HL-60 (cell line): ENCODE measurements at regions not wholly inside any gene's neighbourhood (a gene's known extent, or its start where the extent isn't known, plus 50 kb on each side); places are given as distances from the start of the nearest gene placed in this dataset.
A peak's percentile ranks its signal among the peaks of the same experiment; 100 is the strongest.

Experiments
- DNase-seq, 2 experiments: peaks; one replicate each; pipeline ENCODE4 v3.0.0-alpha.2; 2010 to 2020; ENCODE audit warnings: low read depth in 1 of 2, low spot score in 1 of 2
- H3K27ac ChIP-seq: fragments of 250-450 bp; sonication (Bioruptor Pico); replicated peaks from 2 replicates; pipeline ENCODE4 v1.5.1; 2020; ENCODE audit warnings: mild to moderate bottlenecking, moderate library complexity
- H3K27me3 ChIP-seq: fragments of 250-450 bp; sonication (Bioruptor Pico); 2 replicates; pipeline ENCODE4 v1.5.1; 2021; ENCODE audit warnings: mild to moderate bottlenecking, moderate library complexity; ENCODE audit not compliant: insufficient read depth, poor library complexity, severe bottlenecking
- H3K4me3 ChIP-seq: replicated peaks from 2 replicates; pipeline ENCODE4 v1.5.1; 2011; ENCODE audit warnings: mild to moderate bottlenecking, control low read depth, low read length; ENCODE audit not compliant: insufficient read depth
- GABPA ChIP-seq: IDR thresholded peaks from 2 replicates; pipeline ENCODE4 v1.6.1; 2012; ENCODE audit warnings: low read depth
- POLR2AphosphoS5 ChIP-seq: IDR thresholded peaks from 2 replicates; pipeline ENCODE4 v1.6.1; 2012; ENCODE audit warnings: low read depth
- SPI1 ChIP-seq: IDR thresholded peaks from 2 replicates; pipeline ENCODE4 v1.6.1; 2012; ENCODE audit warnings: low read depth, mild to moderate bottlenecking, borderline replicate concordance
- TF ChIP-seq, protein P1 (sequence below): IDR thresholded peaks from one replicate; pipeline ENCODE4 v1.5.1; 2011; ENCODE audit warnings: low read length, control low read depth, inconsistent platforms; ENCODE audit not compliant: insufficient read depth
- TF ChIP-seq, protein P2 (sequence below): IDR thresholded peaks from 2 replicates; pipeline ENCODE4 v1.6.1; 2012; ENCODE audit warnings: low read depth; ENCODE audit not compliant: insufficient replicate concordance

DNA sequence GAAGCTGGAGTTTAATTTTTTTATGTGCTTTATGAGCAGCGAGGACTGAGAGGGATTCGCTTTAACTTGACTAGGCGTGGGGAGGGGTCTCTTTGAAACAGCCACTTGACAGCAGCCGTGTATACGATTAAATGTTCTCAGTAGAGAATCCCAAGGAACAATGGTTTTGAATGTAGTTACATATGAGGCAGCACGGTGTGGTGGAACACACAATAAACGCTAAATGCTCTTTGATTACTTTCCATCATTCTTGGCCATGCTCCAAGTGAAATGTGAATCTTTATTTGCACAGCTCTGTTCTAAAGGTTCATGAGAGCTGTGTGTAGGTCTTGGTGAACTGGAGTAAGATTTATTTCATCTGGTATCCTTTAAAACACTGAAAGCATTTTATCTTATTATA, 251.4 kb upstream of the TGFBR2 start:
- Histone ChIP-seq H3K27ac (no peak overlapping the region), H3K27me3 (no peaks in the 10 kb centered on the region), H3K4me3 (no peak overlapping the region)
- no peak for DNase-seq
- TF ChIP-seq, protein P1, sequence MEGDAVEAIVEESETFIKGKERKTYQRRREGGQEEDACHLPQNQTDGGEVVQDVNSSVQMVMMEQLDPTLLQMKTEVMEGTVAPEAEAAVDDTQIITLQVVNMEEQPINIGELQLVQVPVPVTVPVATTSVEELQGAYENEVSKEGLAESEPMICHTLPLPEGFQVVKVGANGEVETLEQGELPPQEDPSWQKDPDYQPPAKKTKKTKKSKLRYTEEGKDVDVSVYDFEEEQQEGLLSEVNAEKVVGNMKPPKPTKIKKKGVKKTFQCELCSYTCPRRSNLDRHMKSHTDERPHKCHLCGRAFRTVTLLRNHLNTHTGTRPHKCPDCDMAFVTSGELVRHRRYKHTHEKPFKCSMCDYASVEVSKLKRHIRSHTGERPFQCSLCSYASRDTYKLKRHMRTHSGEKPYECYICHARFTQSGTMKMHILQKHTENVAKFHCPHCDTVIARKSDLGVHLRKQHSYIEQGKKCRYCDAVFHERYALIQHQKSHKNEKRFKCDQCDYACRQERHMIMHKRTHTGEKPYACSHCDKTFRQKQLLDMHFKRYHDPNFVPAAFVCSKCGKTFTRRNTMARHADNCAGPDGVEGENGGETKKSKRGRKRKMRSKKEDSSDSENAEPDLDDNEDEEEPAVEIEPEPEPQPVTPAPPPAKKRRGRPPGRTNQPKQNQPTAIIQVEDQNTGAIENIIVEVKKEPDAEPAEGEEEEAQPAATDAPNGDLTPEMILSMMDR = no peak
- TF ChIP-seq POLR2AphosphoS5 = no peak
- TF ChIP-seq, protein P2, sequence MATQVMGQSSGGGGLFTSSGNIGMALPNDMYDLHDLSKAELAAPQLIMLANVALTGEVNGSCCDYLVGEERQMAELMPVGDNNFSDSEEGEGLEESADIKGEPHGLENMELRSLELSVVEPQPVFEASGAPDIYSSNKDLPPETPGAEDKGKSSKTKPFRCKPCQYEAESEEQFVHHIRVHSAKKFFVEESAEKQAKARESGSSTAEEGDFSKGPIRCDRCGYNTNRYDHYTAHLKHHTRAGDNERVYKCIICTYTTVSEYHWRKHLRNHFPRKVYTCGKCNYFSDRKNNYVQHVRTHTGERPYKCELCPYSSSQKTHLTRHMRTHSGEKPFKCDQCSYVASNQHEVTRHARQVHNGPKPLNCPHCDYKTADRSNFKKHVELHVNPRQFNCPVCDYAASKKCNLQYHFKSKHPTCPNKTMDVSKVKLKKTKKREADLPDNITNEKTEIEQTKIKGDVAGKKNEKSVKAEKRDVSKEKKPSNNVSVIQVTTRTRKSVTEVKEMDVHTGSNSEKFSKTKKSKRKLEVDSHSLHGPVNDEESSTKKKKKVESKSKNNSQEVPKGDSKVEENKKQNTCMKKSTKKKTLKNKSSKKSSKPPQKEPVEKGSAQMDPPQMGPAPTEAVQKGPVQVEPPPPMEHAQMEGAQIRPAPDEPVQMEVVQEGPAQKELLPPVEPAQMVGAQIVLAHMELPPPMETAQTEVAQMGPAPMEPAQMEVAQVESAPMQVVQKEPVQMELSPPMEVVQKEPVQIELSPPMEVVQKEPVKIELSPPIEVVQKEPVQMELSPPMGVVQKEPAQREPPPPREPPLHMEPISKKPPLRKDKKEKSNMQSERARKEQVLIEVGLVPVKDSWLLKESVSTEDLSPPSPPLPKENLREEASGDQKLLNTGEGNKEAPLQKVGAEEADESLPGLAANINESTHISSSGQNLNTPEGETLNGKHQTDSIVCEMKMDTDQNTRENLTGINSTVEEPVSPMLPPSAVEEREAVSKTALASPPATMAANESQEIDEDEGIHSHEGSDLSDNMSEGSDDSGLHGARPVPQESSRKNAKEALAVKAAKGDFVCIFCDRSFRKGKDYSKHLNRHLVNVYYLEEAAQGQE = no peak
- TF ChIP-seq SPI1 = no peak
- no peak for TF ChIP-seq GABPA

DNA sequence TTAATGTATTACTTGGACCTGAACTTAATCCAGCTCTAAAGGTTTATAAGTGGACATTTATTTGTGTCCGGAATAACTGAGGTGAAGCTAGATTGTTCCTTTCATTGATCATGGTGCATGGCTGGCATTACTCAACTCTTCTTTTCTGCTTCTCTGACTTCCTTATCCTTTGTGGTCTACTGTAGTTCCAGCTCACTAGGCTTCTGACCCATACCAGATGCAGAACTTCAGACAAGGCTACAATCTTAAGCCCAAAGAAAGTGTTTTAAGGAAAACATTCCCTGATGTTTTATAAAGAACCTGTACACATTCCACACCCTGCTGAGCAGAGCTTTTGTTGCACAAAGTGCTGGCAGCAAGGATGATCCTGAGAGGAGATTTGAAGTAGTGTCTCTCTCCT, 250.8 kb upstream of the TGFBR2 start:
- Histone ChIP-seq H3K4me3 (no peak overlapping the region), H3K27me3 (no peaks in the 10 kb centered on the region), H3K27ac (no peak overlapping the region)
- DNase-seq = peak; percentile 25 to 40
- TF ChIP-seq GABPA (no peak), SPI1 (peak; percentile 73)

DNA sequence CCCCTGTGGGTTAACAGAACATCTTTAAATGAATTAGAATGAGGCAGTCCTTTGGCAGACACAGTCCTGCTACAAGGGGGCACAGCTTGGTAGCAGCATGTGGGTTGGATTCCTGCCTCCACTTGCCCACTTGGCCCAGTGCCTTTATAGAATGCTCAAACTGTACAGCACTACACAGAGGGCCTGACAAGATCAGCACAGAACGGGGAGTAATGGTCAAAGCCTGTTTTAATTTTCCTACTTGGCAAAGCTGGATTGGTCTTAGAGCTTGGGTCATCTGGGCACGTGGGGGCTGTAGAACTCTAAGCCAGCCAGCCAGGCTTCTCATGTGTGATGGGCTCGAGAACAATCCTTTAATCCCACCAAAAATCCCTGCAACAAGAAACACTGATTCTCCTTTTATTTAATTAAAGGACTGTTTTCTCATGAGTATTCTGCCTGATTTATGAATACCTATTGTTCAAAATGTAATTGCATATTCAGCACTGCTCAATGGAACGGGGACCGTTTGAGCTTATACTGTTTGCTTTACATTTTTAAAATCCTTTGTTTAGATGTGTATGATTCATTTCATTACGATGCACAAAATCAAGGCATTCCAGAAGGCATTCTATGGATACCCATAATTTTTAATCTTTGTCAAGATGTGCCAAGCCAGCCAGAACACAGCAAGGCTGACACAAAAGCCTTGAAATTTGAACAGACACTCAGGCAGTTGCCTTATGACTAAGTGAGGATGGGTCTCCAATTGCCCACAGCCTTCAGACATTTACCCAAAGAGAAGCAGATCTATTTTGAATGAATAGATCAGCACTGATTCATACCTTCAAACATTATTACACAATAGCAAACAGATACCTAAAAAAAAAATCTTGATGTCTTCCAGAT, 249.3 kb upstream of the TGFBR2 start:
- no peaks in the 10 kb centered on the region for H3K27me3 ChIP-seq
- H3K4me3 ChIP-seq = no peak overlapping the region
- DNase-seq = no peak
- TF ChIP-seq, protein P1 = no peak
- TF ChIP-seq GABPA (no peak), SPI1 (no peak)
- no peak overlapping the region for H3K27ac ChIP-seq

DNA sequence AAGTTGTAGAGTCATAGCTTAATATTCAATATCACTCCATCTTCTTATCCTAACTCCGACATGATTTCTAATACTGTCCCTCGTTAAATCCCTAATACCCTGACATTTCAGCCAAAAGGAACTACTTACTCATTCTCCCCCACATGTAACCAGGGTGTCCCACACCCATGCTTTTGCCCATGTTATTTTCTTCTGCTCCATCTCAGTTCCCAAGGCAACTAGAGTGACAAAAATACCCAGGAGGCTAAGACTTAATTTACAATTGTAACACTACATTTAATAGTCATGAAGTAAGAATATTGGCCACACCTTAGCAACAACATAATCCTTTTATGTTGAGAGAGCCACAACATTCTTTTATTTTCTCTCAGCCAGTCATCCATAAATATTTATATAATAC, 248.5 kb upstream of the TGFBR2 start:
- TF ChIP-seq GABPA (no peak), SPI1 (no peak), POLR2AphosphoS5 (no peak)
- TF ChIP-seq, protein P1 = no peak
- TF ChIP-seq, protein P2 = no peak
- no peak overlapping the region for H3K4me3 ChIP-seq
- no peaks in the 10 kb centered on the region for H3K27me3 ChIP-seq
- no peak for DNase-seq
- no peak overlapping the region for H3K27ac ChIP-seq
